ENCODE measurements at regions not wholly inside any gene's neighbourhood (a gene's known extent, or its start where the extent isn't known, plus 50 kb on each side); places are given as distances from the start of the nearest gene placed in this dataset.

DNA sequence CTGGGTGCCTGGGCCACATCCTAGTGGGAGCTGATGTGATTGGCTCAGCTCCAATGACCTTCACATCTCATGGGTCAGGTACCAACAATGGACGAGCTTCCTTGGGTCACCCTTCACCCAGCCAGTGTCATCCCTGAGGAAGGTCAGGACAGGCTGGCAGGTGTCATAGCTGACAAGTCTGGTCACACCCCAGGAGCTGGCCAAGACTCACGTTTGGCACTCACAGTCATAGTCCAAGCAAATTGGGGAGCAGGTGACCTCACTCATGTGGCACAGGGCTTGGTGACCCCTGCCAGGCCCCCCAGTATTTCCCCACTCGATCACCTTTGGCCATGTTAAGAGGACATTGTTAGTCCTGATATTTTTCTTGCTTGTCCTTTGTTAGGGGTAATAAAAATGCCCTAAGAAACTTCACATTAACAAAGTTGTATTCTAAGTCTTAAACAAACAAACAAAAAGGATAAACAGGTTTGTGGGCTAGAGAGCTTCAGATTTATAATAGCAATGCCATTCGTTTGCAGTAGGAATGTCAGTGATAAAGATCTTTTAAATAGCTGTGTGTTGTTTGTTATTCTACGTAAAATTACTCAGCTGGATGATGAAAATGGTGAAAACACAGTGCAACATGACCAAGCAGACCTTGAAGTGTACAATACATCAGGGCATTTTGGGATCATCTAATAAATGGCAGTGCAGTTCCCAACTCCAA, 79.5 kb upstream of the POMGNT2 start:
- Mint-ChIP-seq H3K36me3 (ENCODE audit: insufficient read depth in 2 of 2) (no peaks in the 10 kb centered on the region), H3K9me3 (peaks cover 0 to 4% of the 10 kb centered on the region in 2 donors), H3K4me1 (ENCODE audit: low read depth) (peaks cover 17% of the 10 kb centered on the region), H3K27me3 (ENCODE audit: low read depth) (no peaks in the 10 kb centered on the region), H3K4me3 (no peak overlapping the region), H3K27ac (no peak overlapping the region)
- no peak for ATAC-seq (replicated peaks in 1 of 2)
- no peak for DNase-seq

DNA sequence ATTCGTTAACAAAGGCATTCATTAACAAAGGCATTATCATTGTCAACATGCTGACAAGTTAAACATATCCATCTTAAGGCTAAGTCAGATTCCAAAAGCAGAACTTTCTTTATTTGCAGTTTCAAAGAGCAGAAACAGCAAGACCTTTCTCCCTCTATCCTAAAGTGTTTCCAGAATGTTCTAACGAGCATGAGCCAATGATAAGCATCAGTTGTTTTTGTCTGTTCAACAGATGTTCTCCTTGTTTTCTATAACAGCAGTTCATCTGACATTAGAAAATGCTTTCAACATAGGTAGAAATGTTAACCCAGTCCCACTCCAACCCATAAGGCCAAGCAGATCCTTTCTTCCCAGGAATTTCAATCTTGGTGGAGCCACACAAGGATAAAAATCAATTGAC, 77.6 kb upstream of the POMGNT2 start:
- DNase-seq (no peak), ATAC-seq (replicated peaks in 1 of 2) (no peak)
- H3K4me3 Mint-ChIP-seq: no peak overlapping the region
- peaks cover 29% of the 10 kb centered on the region for H3K4me1 Mint-ChIP-seq (ENCODE audit: low read depth)
- no peaks in the 10 kb centered on the region for H3K27me3 Mint-ChIP-seq (ENCODE audit: low read depth)
- H3K27ac Mint-ChIP-seq: no peak overlapping the region
- no peaks in the 10 kb centered on the region for H3K9me3 Mint-ChIP-seq
- no peaks in the 10 kb centered on the region for H3K36me3 Mint-ChIP-seq (ENCODE audit: insufficient read depth in 2 of 2)

DNA sequence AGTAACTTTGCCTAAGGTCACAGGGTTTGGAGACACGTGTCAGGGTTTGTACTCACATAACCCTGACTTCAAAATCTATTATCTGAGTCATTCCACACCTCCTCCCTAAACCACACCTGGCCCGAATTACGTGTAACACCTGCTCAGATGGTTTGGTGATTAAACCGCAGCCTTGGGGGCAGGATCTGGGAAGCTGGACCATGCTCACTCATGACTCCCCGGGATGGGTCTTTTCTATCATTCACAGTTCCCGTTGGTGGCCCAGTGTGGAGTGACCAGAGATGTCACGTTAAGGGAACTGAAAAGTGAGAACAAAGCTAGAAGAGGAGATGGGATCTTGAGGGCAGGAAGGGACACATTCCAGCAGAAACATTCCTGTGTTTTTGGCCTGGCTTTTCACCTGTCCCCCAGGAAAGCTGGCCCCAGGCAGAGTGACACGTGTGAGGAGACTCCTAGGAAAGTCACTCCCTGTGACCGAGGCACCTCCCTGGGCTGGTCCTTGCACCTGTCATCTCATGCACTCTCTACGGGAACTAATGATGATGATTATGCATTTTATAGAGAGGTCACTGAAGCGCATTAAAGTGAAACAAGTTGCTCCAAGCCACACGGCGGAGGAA, 75.4 kb upstream of the POMGNT2 start:
- Mint-ChIP-seq H3K9me3 (no peaks in the 10 kb centered on the region), H3K4me1 (ENCODE audit: low read depth) (peaks cover 29% of the 10 kb centered on the region), H3K36me3 (ENCODE audit: insufficient read depth in 2 of 2) (no peaks in the 10 kb centered on the region), H3K4me3 (peak overlapping the region; percentile 64 to 67), H3K27ac (peak overlapping the region; percentile 61), H3K27me3 (ENCODE audit: low read depth) (no peaks in the 10 kb centered on the region)
- DNase-seq: peak; percentile 61 to 70
- ATAC-seq (replicated peaks in 1 of 2): peak; percentile 82 to 88

DNA sequence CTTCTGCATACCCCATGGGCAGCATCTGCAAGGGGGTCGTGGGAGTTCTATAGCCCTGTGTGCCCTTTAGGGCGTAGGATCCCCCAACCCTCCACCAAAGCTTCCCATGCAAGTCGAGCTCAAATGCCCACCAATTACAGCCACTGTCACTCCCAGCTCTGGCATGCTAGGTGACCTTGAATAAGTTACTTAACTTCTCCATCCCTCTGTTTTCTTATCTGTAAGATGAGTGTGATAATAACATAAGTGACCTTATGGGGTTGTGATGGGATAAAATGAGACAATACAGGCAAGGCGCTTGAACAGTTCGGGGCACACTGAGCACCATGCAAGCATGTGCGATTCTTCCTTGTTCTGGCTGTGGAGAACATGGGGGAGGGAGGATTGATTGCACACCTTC, 74.8 kb upstream of the POMGNT2 start:
- ATAC-seq (replicated peaks in 1 of 2): peak in 1 of 2 donors; percentile 34
- Mint-ChIP-seq H3K4me3 (peak overlapping the region; percentile 64 to 67), H3K27ac (peak overlapping the region; percentile 61), H3K27me3 (ENCODE audit: low read depth) (no peaks in the 10 kb centered on the region), H3K36me3 (ENCODE audit: insufficient read depth in 2 of 2) (no peaks in the 10 kb centered on the region), H3K4me1 (ENCODE audit: low read depth) (peaks cover 29% of the 10 kb centered on the region), H3K9me3 (no peaks in the 10 kb centered on the region)
- no peak for DNase-seq

DNA sequence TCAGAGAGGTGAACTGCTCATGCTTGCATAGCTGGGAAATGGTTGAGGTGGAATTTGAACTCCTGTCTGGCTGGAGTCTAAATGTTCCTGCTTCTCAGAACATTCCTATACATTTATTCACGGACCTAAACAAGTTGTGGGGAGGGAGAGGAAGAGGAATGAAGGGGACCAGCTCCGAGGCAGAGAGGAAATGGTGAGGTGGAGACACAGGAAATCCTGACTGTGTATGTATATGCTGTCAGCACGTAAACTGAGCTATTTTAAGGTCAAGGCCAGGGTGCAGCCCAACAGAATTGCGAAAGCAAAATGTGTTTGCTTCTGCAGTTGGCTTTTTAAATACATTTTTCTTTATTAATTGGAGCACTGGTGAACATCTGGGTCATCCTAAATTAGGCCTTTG, 74.1 kb upstream of the POMGNT2 start:
- Mint-ChIP-seq H3K9me3 (peaks cover 0 to 2% of the 10 kb centered on the region in 2 donors), H3K4me3 (peak overlapping the region; percentile 50 to 64), H3K4me1 (ENCODE audit: low read depth) (peaks cover 29% of the 10 kb centered on the region), H3K27ac (no peak overlapping the region), H3K27me3 (ENCODE audit: low read depth) (no peaks in the 10 kb centered on the region), H3K36me3 (ENCODE audit: insufficient read depth in 2 of 2) (no peaks in the 10 kb centered on the region)
- peak in 1 of 2 donors; percentile 28 for DNase-seq
- peak; percentile 61 to 74 for ATAC-seq (replicated peaks in 1 of 2)

DNA sequence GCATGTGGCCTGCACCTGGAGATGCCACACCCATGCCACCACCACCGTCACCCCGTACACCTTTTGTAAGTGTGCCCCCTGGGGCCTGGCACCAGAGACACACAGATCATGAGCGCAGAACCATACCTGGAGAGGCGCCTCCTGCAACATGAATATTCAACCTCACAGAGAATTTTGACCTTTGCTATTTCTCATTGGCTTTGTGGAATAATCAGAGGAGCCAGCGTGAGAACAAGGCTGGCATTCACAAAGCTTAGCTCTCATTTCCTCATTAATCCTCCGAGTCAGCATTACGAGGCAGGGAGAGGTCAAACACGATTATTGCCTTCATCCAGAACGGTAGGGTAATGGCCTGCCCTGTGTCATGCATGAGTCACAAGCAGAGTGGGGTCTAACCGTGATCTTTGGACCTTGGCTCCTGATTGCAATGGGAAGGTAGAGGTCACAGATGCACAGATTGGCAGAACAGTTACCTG, 73.0 kb upstream of the POMGNT2 start:
- Mint-ChIP-seq H3K9me3 (peaks cover 2 to 4% of the 10 kb centered on the region in 2 donors), H3K27me3 (ENCODE audit: low read depth) (no peaks in the 10 kb centered on the region), H3K4me3 (no peak overlapping the region), H3K4me1 (ENCODE audit: low read depth) (peaks cover 29% of the 10 kb centered on the region), H3K27ac (no peak overlapping the region), H3K36me3 (ENCODE audit: insufficient read depth in 2 of 2) (peaks cover 3 to 6% of the 10 kb centered on the region in 2 donors)
- DNase-seq (no peak), ATAC-seq (replicated peaks in 1 of 2) (no peak)

DNA sequence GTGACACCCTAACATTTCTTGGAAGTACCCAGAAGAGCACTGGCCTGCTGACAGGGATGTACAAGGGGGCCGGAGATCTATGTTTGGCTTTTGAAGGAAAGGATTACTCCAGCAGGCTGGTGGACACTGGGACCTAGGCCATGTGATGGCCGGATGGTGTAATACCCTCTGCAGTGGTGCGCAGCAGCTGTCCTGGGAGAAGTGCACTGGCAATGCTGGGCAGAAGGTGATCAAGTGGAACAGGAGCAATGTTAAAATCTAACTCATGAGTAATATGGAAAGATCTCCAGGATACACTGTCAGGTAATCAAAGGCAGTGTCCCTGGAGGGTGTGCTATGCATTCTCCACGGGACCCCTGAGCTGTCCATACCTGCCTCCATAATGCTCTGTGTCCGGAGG, 71.2 kb upstream of the POMGNT2 start:
- Mint-ChIP-seq H3K27ac (no peak overlapping the region), H3K4me1 (ENCODE audit: low read depth) (peaks cover 26% of the 10 kb centered on the region), H3K4me3 (no peak overlapping the region), H3K36me3 (ENCODE audit: insufficient read depth in 2 of 2) (peaks cover 7 to 16% of the 10 kb centered on the region in 2 donors), H3K9me3 (peaks cover 10 to 12% of the 10 kb centered on the region in 2 donors), H3K27me3 (ENCODE audit: low read depth) (no peaks in the 10 kb centered on the region)
- DNase-seq: no peak
- ATAC-seq (replicated peaks in 1 of 2): no peak

DNA sequence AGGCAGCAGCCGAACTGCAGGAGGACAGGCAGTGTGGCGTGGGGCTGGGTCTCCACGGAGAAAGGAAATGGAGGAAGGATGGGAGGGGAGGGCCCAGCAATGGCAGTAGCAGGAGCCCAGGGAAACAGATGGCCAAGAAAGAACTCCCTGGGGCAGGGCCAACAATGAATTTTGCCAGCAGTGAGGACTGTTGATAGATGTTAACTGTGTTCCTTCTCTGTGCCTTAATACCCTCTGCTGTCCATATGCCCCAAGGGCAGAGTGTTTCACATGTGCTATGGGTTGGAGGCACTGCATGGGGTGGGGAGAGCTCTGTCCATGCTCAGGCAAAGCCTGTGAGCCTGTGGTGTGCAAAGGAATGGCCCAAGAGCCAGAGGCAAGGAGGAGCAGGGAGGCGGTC, 70.8 kb upstream of the POMGNT2 start:
- Mint-ChIP-seq H3K27me3 (ENCODE audit: low read depth) (no peaks in the 10 kb centered on the region), H3K4me3 (no peak overlapping the region), H3K4me1 (ENCODE audit: low read depth) (peaks cover 24% of the 10 kb centered on the region), H3K27ac (no peak overlapping the region), H3K9me3 (peaks cover 10 to 12% of the 10 kb centered on the region in 2 donors), H3K36me3 (ENCODE audit: insufficient read depth in 2 of 2) (peaks cover 7 to 16% of the 10 kb centered on the region in 2 donors)
- DNase-seq (no peak), ATAC-seq (replicated peaks in 1 of 2) (no peak)

DNA sequence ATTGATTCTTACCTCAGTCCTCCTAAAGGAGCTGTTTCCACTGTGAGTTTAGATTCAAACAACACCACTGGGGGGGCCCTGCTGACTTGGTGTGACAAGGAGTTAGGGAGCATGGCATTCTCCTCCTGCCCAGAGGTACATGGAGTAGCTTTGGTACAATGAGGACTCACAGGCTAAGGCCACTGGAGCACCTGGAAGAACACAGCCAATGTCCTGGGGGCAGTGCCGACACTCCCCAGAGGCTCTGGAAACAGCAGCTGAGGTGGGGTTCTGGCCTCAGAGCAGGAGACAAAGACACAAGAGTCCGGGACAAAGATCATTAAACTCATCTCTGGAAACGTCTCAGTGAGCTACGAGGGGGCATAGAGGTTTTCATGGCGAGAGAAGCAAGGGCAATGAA, 69.7 kb upstream of the POMGNT2 start:
- Mint-ChIP-seq H3K9me3 (peaks cover 10 to 12% of the 10 kb centered on the region in 2 donors), H3K27ac (no peak overlapping the region), H3K4me3 (no peak overlapping the region), H3K36me3 (ENCODE audit: insufficient read depth in 2 of 2) (peaks cover 7 to 16% of the 10 kb centered on the region in 2 donors), H3K27me3 (ENCODE audit: low read depth) (no peaks in the 10 kb centered on the region), H3K4me1 (ENCODE audit: low read depth) (peaks cover 13% of the 10 kb centered on the region)
- DNase-seq: no peak
- ATAC-seq (replicated peaks in 1 of 2): no peak

DNA sequence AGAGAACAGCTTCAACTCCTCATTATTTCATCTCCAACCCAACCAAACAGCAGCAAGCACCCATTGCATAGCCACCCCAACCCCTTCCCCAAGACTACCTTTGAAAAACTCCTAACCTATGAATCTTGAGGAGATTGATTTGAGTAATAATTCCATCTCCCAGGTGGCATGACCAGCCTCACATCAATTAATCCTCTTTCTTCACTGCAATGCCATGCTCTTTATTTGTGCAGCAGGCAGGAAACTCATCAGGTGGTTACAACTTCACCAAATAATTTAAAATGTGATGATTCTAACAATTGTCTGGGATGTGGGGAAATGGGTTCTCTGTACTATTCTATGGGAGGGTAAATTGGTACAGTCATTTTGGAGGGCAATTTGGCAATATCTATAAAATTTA, 68.1 kb upstream of the POMGNT2 start:
- Mint-ChIP-seq H3K27ac (no peak overlapping the region), H3K9me3 (peaks cover 10 to 13% of the 10 kb centered on the region in 2 donors), H3K27me3 (ENCODE audit: low read depth) (no peaks in the 10 kb centered on the region), H3K4me3 (no peak overlapping the region), H3K4me1 (ENCODE audit: low read depth) (no peaks in the 10 kb centered on the region), H3K36me3 (ENCODE audit: insufficient read depth in 2 of 2) (peaks cover 7 to 16% of the 10 kb centered on the region in 2 donors)
- ATAC-seq (replicated peaks in 1 of 2) (no peak), DNase-seq (no peak)

DNA sequence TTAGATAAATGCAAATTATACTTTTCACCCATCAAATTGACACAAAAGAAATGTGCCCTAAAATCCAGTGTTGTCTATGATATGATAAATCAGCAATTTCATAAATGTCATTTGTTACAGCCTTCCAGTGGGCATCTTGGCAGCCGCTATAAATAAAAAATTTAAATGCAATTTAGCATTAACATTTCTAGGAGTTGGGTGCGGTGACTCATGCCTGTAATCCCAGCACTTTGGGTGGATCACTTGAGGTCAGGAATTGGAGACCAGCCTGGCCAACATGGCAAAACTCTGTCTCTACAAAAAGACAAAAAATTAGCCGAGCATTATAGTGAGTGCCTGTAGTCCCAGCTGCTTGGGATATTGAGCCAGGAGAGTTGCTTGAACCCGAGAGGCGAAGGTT, 65.9 kb upstream of the POMGNT2 start:
- Mint-ChIP-seq H3K4me3 (no peak overlapping the region), H3K36me3 (ENCODE audit: insufficient read depth in 2 of 2) (peaks cover 9 to 22% of the 10 kb centered on the region in 2 donors)

DNA sequence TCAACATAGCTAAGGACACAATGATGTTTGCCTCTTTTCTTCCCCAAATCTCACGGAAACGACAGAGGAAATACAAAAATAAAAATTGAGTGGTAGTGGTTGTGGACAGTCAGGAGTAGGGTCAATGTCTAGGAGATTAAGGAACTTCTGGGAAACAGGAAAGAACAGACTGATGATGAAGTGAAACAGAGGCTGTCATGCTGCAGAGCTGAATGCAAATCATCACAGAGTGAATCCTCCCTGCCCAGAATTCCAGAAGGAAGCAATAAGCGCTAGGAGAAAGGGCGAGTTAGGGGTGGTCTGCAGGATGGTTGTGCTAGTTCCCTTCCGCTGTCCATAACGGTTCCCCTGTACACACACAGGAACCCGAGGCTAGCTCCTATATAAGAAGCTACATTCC, 64.7 kb upstream of the POMGNT2 start:
- Mint-ChIP-seq H3K9me3 (peaks cover 15 to 21% of the 10 kb centered on the region in 2 donors), H3K36me3 (ENCODE audit: insufficient read depth in 2 of 2) (peaks cover 13 to 31% of the 10 kb centered on the region in 2 donors), H3K27ac (no peak overlapping the region), H3K4me3 (no peak overlapping the region), H3K4me1 (ENCODE audit: low read depth) (no peaks in the 10 kb centered on the region), H3K27me3 (ENCODE audit: low read depth) (no peaks in the 10 kb centered on the region)
- DNase-seq (no peak), ATAC-seq (replicated peaks in 1 of 2) (no peak)

More for the DNA sequence above, 65.9 kb upstream of the POMGNT2 start:
- Mint-ChIP-seq H3K27me3 (ENCODE audit: low read depth) (no peaks in the 10 kb centered on the region), H3K9me3 (peaks cover 10 to 17% of the 10 kb centered on the region in 2 donors), H3K4me1 (ENCODE audit: low read depth) (no peaks in the 10 kb centered on the region), H3K27ac (no peak overlapping the region)
- ATAC-seq (replicated peaks in 1 of 2) (no peak), DNase-seq (no peak)

DNA sequence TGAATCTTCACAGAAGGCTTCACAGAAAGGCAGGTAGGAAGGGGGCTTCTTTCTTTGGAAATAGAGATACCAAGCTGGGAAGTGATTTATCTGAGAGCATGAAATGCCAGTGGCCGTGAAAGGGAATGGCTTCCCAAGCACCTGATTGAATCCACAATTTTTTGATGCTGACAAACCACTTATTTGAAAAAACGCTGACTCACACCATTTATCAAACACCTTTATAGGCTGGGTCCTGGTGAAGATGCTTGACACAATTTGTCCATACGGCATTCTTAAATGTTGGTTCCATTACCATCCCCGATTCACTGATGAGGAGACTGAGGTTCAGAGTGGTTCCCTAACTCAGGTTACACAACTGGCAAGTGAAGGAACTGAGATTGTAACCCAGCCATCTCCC, 64.1 kb upstream of the POMGNT2 start:
- no peaks in the 10 kb centered on the region for H3K27me3 Mint-ChIP-seq (ENCODE audit: low read depth)
- no peak overlapping the region for H3K27ac Mint-ChIP-seq
- no peak for DNase-seq
- H3K4me1 Mint-ChIP-seq (ENCODE audit: low read depth): no peaks in the 10 kb centered on the region
- peaks cover 13 to 33% of the 10 kb centered on the region in 2 donors for H3K36me3 Mint-ChIP-seq (ENCODE audit: insufficient read depth in 2 of 2)
- H3K9me3 Mint-ChIP-seq: peaks cover 15 to 20% of the 10 kb centered on the region in 2 donors
- no peak for ATAC-seq (replicated peaks in 1 of 2)
- H3K4me3 Mint-ChIP-seq: no peak overlapping the region
